ENCODE measurements at regions not wholly inside any gene's neighbourhood (a gene's known extent, or its start where the extent isn't known, plus 50 kb on each side); places are given as distances from the start of the nearest gene placed in this dataset.

DNA sequence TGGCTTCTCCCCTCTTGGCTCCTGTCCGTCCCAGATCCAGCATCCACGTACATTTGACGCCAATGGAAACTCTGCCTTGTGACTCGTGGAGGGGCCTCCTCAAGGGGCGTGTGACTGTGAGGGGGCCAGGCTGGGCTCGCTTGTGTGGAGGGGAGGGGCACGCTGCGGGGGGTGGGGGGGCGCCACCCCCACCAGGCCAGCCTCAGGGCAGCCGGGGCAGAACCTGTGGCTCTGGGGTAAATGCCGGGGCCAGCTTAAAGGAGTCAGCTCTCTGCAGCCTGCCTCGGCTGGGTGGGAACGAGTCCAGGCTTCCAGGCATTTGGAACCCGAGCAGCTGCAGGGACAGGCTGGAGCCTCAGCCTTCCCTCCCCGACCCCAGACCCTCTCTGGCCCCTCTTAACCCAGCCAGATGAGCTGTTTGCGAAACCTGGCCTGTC is 94.1 kb downstream of the SIK1 start:
- no peak for DNase-seq
- TF ChIP-seq GATA1 (IDR thresholded peaks at IDR 0.05; ENCODE audit: low read depth, low read length) (no peak), POLR2A (IDR thresholded peaks at IDR 0.05; ENCODE audit: low read length) (no peak)

DNA sequence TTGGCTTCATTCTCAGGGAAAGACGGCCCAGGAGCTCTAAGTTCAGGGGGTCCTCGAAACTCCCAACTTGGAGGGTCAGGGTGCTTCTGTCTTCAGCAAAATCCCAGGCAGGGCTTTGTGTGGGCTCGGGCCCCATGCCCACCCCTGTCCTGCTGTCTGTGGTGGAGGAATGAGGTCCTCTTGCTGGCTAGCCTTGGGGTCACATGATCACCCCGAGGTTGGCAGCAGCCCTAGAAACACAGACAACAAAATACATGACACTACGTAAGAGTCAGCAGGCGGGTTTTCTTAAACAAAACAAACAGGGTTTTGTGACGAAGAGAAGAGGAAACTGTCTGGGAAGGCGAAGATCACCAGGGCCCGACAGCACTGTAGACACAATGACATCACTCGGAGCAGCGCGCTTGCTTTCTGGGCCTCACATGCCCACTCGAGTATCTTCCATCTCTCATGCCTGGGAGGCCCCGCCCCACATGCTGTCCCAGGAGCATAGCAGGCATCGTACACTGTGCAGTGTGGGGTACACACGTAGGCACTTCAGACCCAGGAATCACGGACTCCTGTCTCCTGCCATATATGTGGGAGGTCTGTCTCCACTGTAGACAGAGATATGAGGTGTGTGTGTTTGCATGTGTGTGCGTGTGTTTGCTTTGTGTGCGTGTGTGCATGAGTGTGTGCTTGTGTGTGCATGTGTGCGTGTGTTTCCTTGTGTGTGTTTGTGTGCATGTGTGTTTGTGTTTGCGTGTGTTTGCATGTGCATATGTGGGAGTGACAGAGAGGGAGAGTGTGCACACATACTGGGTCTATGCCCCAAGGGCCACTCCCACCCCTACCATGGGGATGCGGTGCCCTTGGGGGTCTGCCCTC is 94.7 kb downstream of the SIK1 start:
- no peak for TF ChIP-seq POLR2A (IDR thresholded peaks at IDR 0.05; ENCODE audit: low read length)
- TF ChIP-seq GATA1 (IDR thresholded peaks at IDR 0.05; ENCODE audit: low read depth, low read length): no peak
- no peak for DNase-seq

DNA sequence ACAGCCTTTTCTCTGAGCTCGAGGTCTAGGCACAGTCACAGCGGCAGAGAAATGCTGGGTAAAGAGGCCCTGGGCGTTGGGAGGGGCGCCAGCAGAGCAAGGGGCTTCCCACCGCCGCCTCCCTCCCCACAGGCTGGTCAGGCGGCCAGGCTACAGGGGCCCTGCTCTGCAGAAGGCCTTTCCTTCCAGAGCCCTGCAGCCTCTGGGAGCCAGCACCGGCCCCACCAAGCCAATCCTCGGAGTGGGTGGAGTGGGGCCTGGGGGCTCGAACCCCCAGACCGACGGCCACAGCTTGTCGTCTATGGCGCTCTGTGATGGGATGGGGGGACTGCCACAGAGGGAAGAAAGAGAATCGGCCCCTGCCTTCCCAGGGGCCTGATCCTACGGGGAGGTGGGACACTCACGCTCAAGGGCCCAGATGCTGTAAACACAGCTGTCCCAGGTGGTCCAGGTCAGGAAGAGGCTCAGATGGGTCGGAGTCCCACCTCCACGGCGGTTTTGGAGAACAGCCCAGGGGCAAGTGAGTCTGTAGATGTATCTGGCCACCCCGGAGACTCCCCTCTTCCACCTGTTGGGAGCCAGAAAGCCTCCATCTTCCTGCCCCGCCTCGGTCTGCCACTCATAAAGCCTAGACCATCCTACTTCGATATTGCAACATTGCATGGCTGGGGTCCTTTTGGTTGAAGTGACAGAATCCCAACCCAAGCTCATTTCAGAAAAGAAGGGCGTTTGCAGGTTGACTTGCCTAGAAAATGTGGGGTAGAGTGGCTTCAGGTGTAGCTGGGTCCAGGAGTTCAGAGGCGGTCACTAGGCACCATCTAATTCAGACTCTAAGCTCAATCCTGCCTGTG is 95.6 kb downstream of the SIK1 start:
- DNase-seq: no peak
- TF ChIP-seq GATA1 (IDR thresholded peaks at IDR 0.05; ENCODE audit: low read depth, low read length) (no peak), POLR2A (IDR thresholded peaks at IDR 0.05; ENCODE audit: low read length) (no peak)

DNA sequence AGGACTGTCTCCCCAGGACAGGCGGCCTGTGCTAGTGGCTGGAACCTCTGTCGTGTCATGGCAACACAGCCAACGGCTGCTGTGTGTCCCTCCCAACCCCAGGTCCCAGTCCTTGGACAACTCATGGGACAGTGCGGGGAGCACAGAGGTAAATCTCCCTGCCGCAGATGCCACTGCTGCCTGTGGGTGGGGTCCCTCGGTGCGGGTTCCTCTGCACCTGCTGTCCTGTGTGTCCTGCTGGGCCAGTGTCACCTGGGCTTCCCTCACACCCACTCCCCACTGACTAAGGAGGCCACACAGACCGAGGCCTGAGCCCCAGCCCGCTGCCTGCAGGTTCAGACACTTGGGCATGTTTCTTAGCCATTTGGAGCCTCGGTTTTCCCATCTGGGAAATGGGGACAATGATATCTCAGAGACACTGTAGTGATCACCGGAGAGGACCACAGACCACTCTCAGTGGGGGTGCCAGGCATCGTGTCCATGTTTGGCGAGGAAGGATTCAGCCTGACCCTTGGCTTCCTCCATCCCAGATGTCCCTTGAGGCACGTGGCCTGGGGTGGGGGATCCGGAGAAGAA is 96.5 kb downstream of the SIK1 start:
- DNase-seq: no peak
- TF ChIP-seq GATA1 (IDR thresholded peaks at IDR 0.05; ENCODE audit: low read depth, low read length) (no peak), POLR2A (IDR thresholded peaks at IDR 0.05; ENCODE audit: low read length) (no peak)

DNA sequence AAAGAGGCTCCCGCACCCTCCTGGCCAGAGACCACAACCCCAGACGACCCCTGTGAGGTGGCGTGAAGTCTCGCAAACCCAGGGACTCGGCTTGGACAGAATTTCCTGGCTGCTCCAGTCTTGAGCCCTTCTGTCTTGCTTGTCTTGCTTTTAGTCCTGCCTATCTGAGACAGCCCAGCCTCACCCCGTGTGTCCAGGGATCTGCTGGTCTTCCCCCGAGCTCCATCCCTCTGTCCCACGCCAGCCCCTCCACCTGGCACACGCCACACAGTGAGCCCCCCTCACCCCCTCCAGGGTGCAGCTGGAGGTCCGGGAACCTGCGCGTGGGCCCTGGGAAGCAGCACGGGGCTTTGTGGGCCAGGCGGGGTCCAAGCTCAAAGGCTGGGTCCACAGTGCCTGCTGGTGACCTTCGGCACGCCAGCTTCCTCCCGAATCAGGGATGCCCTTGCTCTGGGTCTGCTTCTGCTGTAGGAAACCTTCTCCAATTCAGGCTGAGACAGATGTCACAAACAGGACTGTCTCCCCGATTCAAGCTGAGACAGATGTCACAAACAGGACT is 97.1 kb downstream of the SIK1 start:
- TF ChIP-seq GATA1 (IDR thresholded peaks at IDR 0.05; ENCODE audit: low read depth, low read length) (no peak), POLR2A (IDR thresholded peaks at IDR 0.05; ENCODE audit: low read length) (no peak)
- no peak for DNase-seq

DNA sequence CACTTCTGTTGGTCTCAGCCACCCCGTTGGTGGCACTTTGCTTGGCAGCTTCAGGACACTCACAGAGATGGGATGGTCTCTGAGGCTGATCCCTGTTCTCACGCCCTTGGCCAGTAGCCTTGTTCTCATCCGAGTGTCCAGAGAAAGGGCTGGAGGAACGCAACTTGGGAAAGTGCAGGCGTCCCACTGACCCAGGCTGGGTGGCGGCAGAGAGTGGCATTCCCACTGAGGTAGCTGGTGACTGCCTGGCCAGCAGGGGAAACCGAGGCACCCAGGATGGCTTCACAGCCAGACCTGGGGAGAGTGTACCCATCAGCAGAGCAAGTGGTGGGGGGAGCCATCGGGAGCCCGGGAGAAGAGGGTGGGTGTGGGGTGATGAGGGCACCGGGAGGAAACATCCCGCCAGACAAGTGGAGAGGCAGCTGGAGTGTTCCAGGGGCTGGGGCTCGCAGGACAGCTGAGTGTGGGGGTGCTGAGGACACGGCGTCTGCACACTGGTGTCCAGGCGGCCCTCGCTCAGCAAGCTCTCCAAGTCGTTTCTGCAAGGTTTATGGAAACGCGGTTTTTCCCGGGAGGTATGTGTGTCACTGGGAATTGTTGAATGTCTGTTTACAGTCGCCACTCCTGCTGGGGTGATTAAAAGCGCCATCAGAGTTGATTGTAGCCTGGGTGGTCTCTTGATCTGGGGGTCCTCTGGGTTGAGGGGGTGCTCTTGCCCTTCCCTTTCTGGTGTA is 97.8 kb downstream of the SIK1 start:
- no peak for DNase-seq

DNA sequence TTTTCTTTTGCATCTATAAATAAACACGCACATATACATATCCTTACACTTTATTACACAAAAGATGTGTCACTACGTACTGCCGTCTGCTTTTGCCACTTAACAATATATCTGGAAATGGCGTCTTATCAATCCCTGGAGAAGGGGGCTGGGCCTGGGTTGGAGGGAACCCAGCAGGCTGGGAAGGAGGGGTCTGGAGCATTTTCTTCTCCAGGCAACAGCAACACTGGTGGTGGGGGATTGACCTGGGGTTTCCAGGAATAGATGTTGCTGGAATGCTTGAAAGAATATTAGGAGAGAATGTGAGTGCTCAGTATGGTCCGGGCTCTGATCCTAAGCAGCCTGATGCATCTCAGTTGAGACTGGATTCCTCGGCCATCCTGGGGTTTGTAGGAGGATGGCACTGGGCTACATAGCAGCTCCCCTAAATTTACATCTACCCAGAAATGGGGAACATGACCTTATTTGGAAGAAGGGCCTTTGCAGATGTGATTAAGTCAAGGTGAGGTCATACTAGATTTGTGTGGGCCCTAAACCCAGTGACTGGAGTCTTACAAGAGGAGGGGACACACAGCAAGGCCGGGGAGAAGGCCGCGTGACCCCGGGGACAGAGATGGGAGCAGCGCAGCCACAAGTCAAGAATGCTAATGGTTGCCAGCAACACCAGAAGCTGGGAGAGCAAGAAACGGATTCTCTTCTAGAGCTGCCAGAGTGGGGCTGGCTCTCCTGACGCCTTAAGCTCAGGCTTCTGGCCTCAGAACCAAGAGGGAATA is 98.6 kb downstream of the SIK1 start:
- no peak for DNase-seq
- TF ChIP-seq GATA1 (IDR thresholded peaks at IDR 0.05; ENCODE audit: low read depth, low read length): no peak

More for the DNA sequence above, 97.8 kb downstream of the SIK1 start:
- TF ChIP-seq POLR2A (IDR thresholded peaks at IDR 0.05; ENCODE audit: low read length): no peak

DNA sequence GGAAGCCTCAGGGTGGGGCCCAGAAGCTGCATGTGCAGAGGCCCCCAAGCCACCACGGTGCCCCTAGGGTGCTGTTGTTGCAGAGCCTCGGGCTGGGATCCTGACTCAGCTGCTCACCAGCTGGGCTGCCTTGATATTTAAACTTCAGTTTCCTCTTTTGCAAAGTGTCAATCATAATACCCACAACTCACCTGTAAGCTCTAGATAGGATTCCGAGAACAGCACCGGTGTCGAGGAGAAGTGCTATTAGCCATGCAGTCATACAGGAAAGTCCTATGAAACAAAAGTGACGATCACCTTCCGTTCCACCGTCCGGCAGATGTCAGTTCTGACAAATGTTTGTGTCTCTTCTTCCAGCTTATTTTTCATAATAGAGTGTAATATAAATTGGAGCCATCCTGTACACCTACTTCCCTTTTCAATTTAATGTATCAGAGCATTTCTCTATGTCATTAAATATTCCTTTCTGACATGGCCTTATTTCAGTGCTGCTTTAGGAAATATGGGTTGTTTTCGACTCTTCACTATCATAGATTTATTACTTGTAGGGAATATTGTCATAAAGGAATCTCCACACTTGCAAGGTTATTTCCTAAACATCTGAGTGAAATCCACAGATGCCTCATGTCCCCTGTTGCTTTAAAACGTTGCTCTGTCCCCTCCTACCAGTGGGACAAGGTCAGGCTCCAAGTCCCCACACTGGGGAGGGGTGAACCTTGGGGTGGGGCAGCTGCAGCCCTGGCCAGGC is 100.8 kb downstream of the SIK1 start:
- TF ChIP-seq GATA1 (IDR thresholded peaks at IDR 0.05; ENCODE audit: low read depth, low read length): no peak
- TF ChIP-seq POLR2A (IDR thresholded peaks at IDR 0.05; ENCODE audit: low read length): no peak
- DNase-seq: no peak

DNA sequence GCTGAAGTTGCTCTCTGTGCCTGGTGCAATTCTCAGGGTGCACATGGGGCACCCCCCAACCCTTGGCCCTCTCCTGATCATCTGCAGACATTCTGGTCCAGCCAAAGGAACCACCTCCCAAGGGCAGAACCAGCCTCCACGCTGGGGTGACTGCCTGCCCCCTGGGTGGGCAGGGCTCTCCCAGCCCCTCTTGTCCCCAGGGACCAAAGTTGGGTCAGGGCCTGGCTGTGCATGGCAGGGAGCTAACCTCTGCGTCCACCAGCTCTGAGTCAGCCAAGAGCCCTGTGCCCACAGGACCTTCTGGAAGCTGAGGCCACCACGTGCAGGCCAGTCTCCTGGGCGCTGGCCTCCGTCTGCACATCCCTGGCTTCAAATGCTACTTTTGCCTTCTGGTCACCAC is 101.9 kb downstream of the SIK1 start:
- no peak for TF ChIP-seq POLR2A (IDR thresholded peaks at IDR 0.05; ENCODE audit: low read length)
- DNase-seq: no peak

DNA sequence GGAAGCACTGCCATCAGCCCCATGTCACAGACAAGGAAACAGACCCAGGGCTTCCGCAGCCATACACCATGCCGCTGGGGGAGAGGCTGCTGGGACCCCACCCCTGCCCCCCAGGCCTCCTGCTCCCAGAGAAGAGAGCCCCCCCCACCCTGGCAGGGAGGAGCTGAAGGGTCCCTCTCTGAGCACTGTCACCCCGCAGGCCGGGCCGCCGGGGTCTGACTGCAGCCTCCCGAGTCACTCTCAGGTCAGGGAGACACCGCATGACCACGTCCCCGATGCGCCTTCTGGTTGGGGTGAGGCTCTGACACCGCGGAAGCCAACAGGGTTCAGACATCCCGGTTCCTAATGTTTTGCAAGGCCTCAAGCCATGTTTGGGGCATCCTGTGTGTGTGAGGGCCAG is 102.3 kb downstream of the SIK1 start:
- no peak for TF ChIP-seq GATA1 (IDR thresholded peaks at IDR 0.05; ENCODE audit: low read depth, low read length)
- no peak for TF ChIP-seq POLR2A (IDR thresholded peaks at IDR 0.05; ENCODE audit: low read length)
- no peak for DNase-seq

DNA sequence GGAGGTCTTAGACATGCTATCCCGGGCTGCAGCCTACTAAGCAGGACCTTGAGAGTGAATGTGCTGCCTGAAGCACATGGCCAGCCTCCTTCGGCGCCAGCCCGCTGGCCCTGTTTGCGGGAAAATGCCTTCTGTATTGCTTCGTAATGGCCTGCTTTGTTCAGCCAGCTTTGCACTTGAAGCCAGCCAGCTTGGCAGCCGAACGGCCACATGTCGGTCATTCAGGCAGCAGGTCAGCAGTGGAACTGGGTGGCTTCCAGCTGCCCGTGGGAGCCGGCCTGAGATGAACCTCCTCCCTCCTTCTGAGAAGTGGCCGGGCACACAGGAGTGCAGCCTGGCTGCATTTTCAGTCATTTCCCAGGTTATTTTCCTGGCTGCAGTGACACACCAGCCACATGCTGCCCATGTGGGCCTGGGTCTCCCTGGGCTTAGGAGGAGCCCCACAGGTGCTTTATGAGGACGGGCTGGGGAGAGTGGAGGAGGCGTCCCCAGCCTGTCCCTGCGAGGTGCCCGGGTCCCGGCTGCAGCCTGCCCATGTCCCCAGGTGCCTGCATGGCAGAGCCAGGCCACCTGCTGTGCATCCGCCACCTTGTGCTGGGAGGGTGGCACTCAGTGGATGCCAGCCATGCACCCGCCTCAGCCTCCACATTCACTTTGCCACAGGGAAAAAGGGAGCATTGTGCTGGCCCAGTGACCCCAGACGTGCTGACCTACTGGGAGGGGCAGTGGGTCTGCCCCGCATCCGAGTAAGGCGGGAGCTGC is 103.5 kb downstream of the SIK1 start:
- TF ChIP-seq GATA1 (IDR thresholded peaks at IDR 0.05; ENCODE audit: low read depth, low read length): no peak
- TF ChIP-seq POLR2A (IDR thresholded peaks at IDR 0.05; ENCODE audit: low read length): no peak
- DNase-seq: no peak

DNA sequence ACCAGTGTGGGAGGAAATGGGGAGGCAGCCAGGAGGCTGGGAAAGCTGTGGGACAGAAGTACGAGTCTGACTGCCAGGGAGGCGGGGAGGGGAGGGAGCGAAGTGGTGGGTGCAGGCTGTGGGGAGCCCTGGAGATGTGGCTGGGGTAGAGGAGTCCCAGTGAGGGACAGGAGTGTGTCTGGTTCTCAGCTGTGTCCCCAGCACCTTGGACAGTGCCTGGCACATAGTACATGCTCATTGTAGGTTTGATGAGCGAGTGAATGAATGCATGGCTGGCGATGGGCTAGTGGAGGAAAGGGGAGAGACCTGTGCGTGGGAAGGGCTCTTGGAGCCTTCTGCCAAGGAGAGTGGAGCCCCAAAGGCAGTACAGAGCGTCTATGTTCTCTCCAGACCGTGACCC is 104.1 kb downstream of the SIK1 start:
- no peak for DNase-seq
- TF ChIP-seq GATA1 (IDR thresholded peaks at IDR 0.05; ENCODE audit: low read depth, low read length) (no peak), POLR2A (IDR thresholded peaks at IDR 0.05; ENCODE audit: low read length) (no peak)
